Transverse colon (tissue), 4 donors: ENCODE measurements at regions not wholly inside any gene's neighbourhood (a gene's known extent, or its start where the extent isn't known, plus 50 kb on each side); places are given as distances from the start of the nearest gene placed in this dataset.

ENCODE experiments used
- EP300 ChIP-seq: sonication (generic); formaldehyde crosslinking; IDR thresholded peaks from one replicate; pipeline ENCODE4 v1.6.1; 2017; ENCODE audit warnings: antibody characterized with exemption, low read depth
- POLR2A ChIP-seq: fragments of 450-650 bp; IDR thresholded peaks from one replicate; pipeline ENCODE4 v1.6.1; 2016; ENCODE audit warnings: antibody characterized with exemption, mild to moderate bottlenecking, moderate library complexity
- POLR2AphosphoS5 ChIP-seq, 3 donors: sonication (generic); formaldehyde crosslinking; IDR thresholded peaks; one replicate each; pipeline ENCODE4 v1.6.1; 2016; ENCODE audit warnings: antibody characterized with exemption in 3 of 3
- TF ChIP-seq, protein P1 (sequence below), 5 experiments: fragments of 200-600 bp in 3 of 5; fragments of 450-650 bp in 2 of 5; sonication (generic) in 3 of 5; IDR thresholded peaks; 1 replicate in 2 of 5; 2 replicates in 3 of 5; pipeline ENCODE4 v1.5.1; 2016 to 2017; ENCODE audit warnings: antibody characterized with exemption in 5 of 5, inconsistent platforms in 3 of 5, mild to moderate bottlenecking in 2 of 5, moderate library complexity in 1 of 5

DNA sequence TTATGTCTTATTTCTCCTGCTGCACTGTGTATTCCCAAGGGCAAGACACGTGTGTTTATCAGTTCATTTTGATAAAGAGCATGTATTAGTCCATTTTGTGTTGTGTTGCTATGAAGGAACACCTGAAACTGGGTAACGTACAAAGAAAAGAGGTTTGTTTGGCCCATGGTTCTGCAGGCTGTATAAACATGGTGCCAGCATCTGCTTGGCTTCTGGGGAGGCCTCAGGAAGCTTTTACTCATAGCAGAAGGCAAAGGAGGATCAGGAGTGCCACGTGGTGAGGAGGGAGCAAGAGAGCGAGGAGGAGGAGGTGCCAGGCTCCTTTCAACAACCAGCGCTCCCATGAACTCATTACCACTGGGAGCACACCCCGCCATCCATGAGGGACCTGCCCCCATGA is 214.0 kb downstream of the UQCRFS1 start:
- TF ChIP-seq, protein P1, sequence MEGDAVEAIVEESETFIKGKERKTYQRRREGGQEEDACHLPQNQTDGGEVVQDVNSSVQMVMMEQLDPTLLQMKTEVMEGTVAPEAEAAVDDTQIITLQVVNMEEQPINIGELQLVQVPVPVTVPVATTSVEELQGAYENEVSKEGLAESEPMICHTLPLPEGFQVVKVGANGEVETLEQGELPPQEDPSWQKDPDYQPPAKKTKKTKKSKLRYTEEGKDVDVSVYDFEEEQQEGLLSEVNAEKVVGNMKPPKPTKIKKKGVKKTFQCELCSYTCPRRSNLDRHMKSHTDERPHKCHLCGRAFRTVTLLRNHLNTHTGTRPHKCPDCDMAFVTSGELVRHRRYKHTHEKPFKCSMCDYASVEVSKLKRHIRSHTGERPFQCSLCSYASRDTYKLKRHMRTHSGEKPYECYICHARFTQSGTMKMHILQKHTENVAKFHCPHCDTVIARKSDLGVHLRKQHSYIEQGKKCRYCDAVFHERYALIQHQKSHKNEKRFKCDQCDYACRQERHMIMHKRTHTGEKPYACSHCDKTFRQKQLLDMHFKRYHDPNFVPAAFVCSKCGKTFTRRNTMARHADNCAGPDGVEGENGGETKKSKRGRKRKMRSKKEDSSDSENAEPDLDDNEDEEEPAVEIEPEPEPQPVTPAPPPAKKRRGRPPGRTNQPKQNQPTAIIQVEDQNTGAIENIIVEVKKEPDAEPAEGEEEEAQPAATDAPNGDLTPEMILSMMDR (IDR thresholded peaks at IDR 0.05) = no peak
- TF ChIP-seq POLR2A (no peak), POLR2AphosphoS5 (IDR thresholded peaks at IDR 0.05) (no peak), EP300 (no peak)
